ENCODE measurements at regions not wholly inside any gene's neighbourhood (a gene's known extent, or its start where the extent isn't known, plus 50 kb on each side); places are given as distances from the start of the nearest gene placed in this dataset.

DNA sequence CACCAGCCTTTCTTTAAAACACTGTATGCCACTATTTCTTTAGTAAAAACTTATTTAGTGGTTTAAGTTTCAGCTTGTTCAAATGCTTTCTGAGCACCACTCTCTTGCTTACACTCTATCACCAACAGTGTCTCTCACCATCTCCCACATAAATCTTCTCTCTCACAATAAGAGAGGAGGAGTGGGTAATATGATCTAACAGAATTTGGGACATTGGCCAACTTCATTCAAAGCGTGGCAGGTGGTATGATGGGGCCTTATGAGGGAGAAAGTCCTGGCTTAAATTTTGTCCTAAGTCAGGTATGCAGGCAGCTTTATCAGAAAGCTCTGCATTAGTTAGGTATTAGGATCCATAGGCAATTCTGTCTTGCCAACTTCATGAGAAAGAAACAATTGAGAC lies 1132.5 kb downstream of the TUSC7 start:
- DNase-seq (no peak), ATAC-seq (no peak)
- H3K4me1 ChIP-seq = no peaks in the 10 kb centered on the region
- TF ChIP-seq, protein P1, sequence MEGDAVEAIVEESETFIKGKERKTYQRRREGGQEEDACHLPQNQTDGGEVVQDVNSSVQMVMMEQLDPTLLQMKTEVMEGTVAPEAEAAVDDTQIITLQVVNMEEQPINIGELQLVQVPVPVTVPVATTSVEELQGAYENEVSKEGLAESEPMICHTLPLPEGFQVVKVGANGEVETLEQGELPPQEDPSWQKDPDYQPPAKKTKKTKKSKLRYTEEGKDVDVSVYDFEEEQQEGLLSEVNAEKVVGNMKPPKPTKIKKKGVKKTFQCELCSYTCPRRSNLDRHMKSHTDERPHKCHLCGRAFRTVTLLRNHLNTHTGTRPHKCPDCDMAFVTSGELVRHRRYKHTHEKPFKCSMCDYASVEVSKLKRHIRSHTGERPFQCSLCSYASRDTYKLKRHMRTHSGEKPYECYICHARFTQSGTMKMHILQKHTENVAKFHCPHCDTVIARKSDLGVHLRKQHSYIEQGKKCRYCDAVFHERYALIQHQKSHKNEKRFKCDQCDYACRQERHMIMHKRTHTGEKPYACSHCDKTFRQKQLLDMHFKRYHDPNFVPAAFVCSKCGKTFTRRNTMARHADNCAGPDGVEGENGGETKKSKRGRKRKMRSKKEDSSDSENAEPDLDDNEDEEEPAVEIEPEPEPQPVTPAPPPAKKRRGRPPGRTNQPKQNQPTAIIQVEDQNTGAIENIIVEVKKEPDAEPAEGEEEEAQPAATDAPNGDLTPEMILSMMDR (IDR thresholded peaks at IDR 0.05 in 4 of 5, conservative IDR thresholded peaks at IDR 0.05 in 1 of 5) = no peak
- TF ChIP-seq POLR2A (IDR thresholded peaks at IDR 0.05) = no peak
- no peaks in the 10 kb centered on the region for H3K36me3 ChIP-seq
- no peaks in the 10 kb centered on the region for H3K9me3 ChIP-seq
- H3K27me3 ChIP-seq = no peaks in the 10 kb centered on the region
- H3K27ac ChIP-seq = no peak overlapping the region
- no peak overlapping the region for H3K4me3 ChIP-seq
- intact Hi-C loops (cut with DNase I; ENCODE audit: low total_unique reads) (no loop called here), in situ Hi-C loops (cut with MboI; ENCODE audit: low sequenced_read_pairs in 4 of 4) (no loop called here)

DNA sequence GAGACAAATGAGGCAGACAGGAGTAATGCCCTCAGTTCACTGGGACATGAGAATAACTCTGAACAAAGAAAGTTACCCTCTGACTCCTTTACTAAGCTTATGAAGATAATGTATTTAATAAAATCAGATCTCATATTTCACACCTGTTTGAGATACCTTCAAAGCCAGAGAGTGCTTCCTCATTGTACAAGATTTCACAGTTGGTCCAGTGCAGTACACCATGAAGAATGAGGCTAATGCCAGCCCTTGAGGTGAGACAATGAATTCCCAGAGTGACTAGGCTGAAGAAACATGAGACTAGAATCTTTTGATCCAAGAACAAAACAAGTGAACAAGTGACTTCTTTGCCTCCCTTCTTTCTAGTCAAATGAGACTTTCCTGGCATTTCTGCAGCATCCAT lies 1133.8 kb downstream of the TUSC7 start:
- in situ Hi-C loops (cut with MboI; ENCODE audit: low sequenced_read_pairs in 4 of 4) = no loop called here
- intact Hi-C loops (cut with DNase I; ENCODE audit: low total_unique reads) = no loop called here
- no peaks in the 10 kb centered on the region for H3K4me1 ChIP-seq
- no peaks in the 10 kb centered on the region for H3K9me3 ChIP-seq
- no peak overlapping the region for H3K4me3 ChIP-seq
- no peaks in the 10 kb centered on the region for H3K27me3 ChIP-seq
- H3K36me3 ChIP-seq = no peaks in the 10 kb centered on the region
- no peak for ATAC-seq
- no peak for DNase-seq
- H3K27ac ChIP-seq = no peak overlapping the region
- TF ChIP-seq POLR2A (IDR thresholded peaks at IDR 0.05) = no peak

DNA sequence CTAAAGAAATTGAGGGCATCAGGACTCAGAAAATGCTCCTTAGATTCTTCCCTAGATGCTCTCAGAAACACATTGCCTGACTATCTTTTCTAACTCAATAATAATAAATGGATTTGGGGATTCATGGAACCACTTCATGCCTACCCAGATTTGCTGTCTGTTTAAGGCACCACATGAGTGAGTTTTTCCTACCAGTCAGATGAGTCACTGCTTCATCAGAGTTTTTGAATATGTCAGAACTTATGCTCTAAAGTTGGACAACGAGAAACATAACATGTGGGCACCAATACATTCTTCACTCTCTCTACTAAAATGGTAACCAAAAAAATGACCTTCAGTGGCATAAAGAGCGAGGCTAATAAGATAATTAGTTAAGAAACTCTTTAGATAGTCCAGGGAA lies 1135.1 kb downstream of the TUSC7 start:
- H3K27ac ChIP-seq = no peak overlapping the region
- ATAC-seq = no peak
- no peaks in the 10 kb centered on the region for H3K4me1 ChIP-seq

DNA sequence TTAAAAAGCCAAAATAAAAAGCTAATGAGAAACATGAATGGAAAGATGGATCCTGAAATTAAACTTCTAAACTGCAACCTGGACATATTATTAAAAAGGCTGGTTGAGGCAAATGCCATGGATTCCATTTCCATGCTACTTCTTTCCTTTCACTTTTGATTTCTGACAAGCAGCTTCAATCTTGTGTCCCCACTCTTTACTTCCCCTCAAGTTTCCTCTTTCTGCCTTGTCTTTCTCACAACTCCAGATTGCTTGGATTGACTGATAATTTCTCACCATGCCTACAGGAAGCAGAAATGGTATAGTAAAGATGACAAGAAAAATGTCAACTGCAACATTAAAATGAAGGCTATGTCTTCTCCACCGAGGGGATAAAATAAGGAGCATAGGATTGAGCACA lies 1136.7 kb downstream of the TUSC7 start:
- in situ Hi-C loops (cut with MboI; ENCODE audit: low sequenced_read_pairs in 4 of 4) = no loop called here
- Histone ChIP-seq H3K27me3 (no peaks in the 10 kb centered on the region), H3K9me3 (no peaks in the 10 kb centered on the region), H3K4me3 (no peak overlapping the region), H3K27ac (no peak overlapping the region), H3K4me1 (no peaks in the 10 kb centered on the region), H3K36me3 (no peaks in the 10 kb centered on the region)
- no peak for DNase-seq
- no peak for TF ChIP-seq POLR2A (IDR thresholded peaks at IDR 0.05)
- TF ChIP-seq, protein P1 (IDR thresholded peaks at IDR 0.05 in 4 of 5, conservative IDR thresholded peaks at IDR 0.05 in 1 of 5) = no peak
- no peak for ATAC-seq
- intact Hi-C loops (cut with DNase I; ENCODE audit: low total_unique reads) = no loop called here

More for the DNA sequence above, 1135.1 kb downstream of the TUSC7 start:
- no peaks in the 10 kb centered on the region for H3K9me3 ChIP-seq
- in situ Hi-C loops (cut with MboI; ENCODE audit: low sequenced_read_pairs in 4 of 4) = no loop called here
- H3K27me3 ChIP-seq = no peaks in the 10 kb centered on the region
- no peak for DNase-seq
- no peak overlapping the region for H3K4me3 ChIP-seq
- intact Hi-C loops (cut with DNase I; ENCODE audit: low total_unique reads) = no loop called here
- TF ChIP-seq POLR2A (IDR thresholded peaks at IDR 0.05) = no peak
- TF ChIP-seq, protein P1 (IDR thresholded peaks at IDR 0.05 in 4 of 5, conservative IDR thresholded peaks at IDR 0.05 in 1 of 5) = no peak
- no peaks in the 10 kb centered on the region for H3K36me3 ChIP-seq

DNA sequence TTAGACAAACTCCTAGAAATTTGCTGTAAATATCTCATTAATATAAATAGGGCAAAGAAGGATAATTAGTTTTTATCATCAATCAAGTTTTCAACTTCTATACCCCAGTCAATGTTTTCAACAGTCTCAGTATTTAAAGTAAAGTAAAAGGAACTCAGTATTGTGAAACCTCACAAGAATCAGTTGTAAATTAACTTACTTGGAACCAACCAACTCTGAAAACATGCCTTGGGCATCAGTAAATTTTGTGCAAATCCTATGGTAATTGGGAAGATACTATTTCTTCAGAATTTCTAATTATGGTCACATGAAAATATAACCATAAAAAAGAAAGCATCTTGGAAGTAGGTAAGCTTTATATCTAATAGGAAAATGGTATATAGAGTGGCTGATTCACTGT lies 1139.0 kb downstream of the TUSC7 start:
- in situ Hi-C loops (cut with MboI; ENCODE audit: low sequenced_read_pairs in 4 of 4) (no loop called here), intact Hi-C loops (cut with DNase I; ENCODE audit: low total_unique reads) (no loop called here)
- H3K9me3 ChIP-seq = no peaks in the 10 kb centered on the region
- DNase-seq (no peak), ATAC-seq (no peak)
- no peaks in the 10 kb centered on the region for H3K4me1 ChIP-seq
- H3K4me3 ChIP-seq = no peak overlapping the region
- H3K36me3 ChIP-seq = no peaks in the 10 kb centered on the region
- no peaks in the 10 kb centered on the region for H3K27me3 ChIP-seq
- TF ChIP-seq, protein P1 (IDR thresholded peaks at IDR 0.05 in 4 of 5, conservative IDR thresholded peaks at IDR 0.05 in 1 of 5) = no peak
- H3K27ac ChIP-seq = no peak overlapping the region

All from gastrocnemius medialis (tissue), 4 donors.